Ovary (tissue), 3 donors: ENCODE measurements at regions not wholly inside any gene's neighbourhood (a gene's known extent, or its start where the extent isn't known, plus 50 kb on each side); places are given as distances from the start of the nearest gene placed in this dataset.

Experiments used
- EP300 ChIP-seq: sonication (generic); formaldehyde crosslinking; IDR thresholded peaks from one replicate; pipeline ENCODE4 v1.6.1; 2017; ENCODE audit warnings: antibody characterized with exemption
- POLR2A ChIP-seq: fragments of 450-650 bp; IDR thresholded peaks from one replicate; pipeline ENCODE4 v1.6.1; 2017; ENCODE audit warnings: antibody characterized with exemption, mild to moderate bottlenecking, moderate library complexity
- TF ChIP-seq, protein P1 (sequence below), 3 donors: fragments of 450-650 bp in 2 of 3; fragments of 200-600 bp in 1 of 3; IDR thresholded peaks; one replicate each; pipeline versions ENCODE4 v1.5.1 to v1.8.0; 2016 to 2022; ENCODE audit warnings: antibody characterized with exemption in 3 of 3, mild to moderate bottlenecking in 1 of 3
- donor health status: DM: no; HTN: no; CAD: no.

- TF ChIP-seq, protein P1, sequence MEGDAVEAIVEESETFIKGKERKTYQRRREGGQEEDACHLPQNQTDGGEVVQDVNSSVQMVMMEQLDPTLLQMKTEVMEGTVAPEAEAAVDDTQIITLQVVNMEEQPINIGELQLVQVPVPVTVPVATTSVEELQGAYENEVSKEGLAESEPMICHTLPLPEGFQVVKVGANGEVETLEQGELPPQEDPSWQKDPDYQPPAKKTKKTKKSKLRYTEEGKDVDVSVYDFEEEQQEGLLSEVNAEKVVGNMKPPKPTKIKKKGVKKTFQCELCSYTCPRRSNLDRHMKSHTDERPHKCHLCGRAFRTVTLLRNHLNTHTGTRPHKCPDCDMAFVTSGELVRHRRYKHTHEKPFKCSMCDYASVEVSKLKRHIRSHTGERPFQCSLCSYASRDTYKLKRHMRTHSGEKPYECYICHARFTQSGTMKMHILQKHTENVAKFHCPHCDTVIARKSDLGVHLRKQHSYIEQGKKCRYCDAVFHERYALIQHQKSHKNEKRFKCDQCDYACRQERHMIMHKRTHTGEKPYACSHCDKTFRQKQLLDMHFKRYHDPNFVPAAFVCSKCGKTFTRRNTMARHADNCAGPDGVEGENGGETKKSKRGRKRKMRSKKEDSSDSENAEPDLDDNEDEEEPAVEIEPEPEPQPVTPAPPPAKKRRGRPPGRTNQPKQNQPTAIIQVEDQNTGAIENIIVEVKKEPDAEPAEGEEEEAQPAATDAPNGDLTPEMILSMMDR (IDR thresholded peaks at IDR 0.05), result no peak
- TF ChIP-seq EP300 (no peak), POLR2A (no peak)
Measured at GRCh38 chr6:22829070-22829469, 259.7 kb downstream of the HDGFL1 start.
